DOHH2 (cell line): ENCODE measurements at regions not wholly inside any gene's neighbourhood (a gene's known extent, or its start where the extent isn't known, plus 50 kb on each side); places are given as distances from the start of the nearest gene placed in this dataset.

ENCODE experiments used
- CTCF ChIP-seq: fragments of 200-600 bp; sonication (generic); IDR thresholded peaks from one replicate; pipeline ENCODE4 v1.5.1; 2014; ENCODE audit warnings: antibody characterized with exemption, mild to moderate bottlenecking, low read depth, low read length; ENCODE audit not compliant: poor library complexity, severe bottlenecking
- EZH2phosphoT487 ChIP-seq: fragments of 200-600 bp; sonication (generic); IDR thresholded peaks from 2 replicates; pipeline ENCODE4 v1.6.1; 2017; ENCODE audit warnings: borderline replicate concordance, mild to moderate bottlenecking, antibody characterized with exemption, low read length, moderate library complexity, mixed read lengths

- no peak for TF ChIP-seq EZH2phosphoT487
- TF ChIP-seq CTCF = no peak
Observed at GRCh38 chr14:30195941-30196340, 268.3 kb upstream of the PRKD1 start.
